Bronchial epithelial cell (primary cell): ENCODE measurements at regions not wholly inside any gene's neighbourhood (a gene's known extent, or its start where the extent isn't known, plus 50 kb on each side); places are given as distances from the start of the nearest gene placed in this dataset.

Experiments used
- DNase-seq: peaks from one replicate; pipeline ENCODE4 v3.0.0-alpha.2; 2010; ENCODE audit warnings: low read depth
- FAIRE-seq: peaks from 2 replicates; lab custom pipeline; 2011; peaks lifted over from hg19 to GRCh38; lab: Jason Lieb, UNC
- H3K27me3 ChIP-seq: 2 replicates; pipeline ENCODE4 v1.5.1; 2011; ENCODE audit warnings: low read length; ENCODE audit not compliant: control insufficient read depth, insufficient read depth
- H3K36me3 ChIP-seq: 2 replicates; pipeline ENCODE4 v1.5.1; 2011; ENCODE audit warnings: low read length; ENCODE audit not compliant: control insufficient read depth, insufficient read depth
- H3K4me3 ChIP-seq: 2 replicates; pipeline ENCODE4 v1.5.1; 2011; ENCODE audit warnings: mild to moderate bottlenecking, low read depth, low read length, control low read depth
- TF ChIP-seq, protein P1 (sequence below): IDR thresholded peaks from 2 replicates; pipeline ENCODE4 v1.5.1; 2011; ENCODE audit warnings: mild to moderate bottlenecking, moderate library complexity, low read length, control low read depth, inconsistent platforms; ENCODE audit not compliant: insufficient read depth, severe bottlenecking

DNA sequence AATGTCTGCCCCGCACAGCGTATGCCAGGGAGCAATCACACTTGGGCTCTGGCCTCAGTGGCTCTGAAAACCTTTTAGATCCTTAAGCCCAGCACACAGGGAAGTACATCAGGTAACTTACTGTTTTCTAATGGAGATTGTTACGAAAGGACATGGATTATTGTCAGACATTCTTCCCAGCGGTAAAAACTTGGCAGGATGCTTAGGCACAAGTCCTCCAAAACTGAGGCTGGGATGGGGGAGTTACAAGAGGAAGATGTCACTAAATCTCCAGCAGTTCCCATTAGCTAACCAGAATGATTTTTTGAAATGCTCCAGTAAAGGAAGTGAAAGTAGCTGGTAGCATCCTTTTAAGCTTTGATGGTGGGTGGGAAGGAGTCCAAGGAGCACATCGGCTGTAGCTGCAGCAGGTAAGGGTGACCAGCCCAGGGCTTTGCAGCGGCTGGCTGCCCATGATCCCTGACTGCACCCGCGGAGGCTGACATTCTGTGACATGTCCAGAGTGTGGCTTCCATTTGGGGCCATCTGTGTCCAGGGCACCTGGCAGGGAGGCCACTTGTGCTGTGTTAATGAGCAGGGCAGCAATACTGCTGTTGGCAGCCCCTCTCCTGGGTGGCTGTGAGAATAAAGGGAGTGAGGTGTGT lies 165.8 kb downstream of the GADD45G start:
- no peak for FAIRE-seq
- no peak for DNase-seq

DNA sequence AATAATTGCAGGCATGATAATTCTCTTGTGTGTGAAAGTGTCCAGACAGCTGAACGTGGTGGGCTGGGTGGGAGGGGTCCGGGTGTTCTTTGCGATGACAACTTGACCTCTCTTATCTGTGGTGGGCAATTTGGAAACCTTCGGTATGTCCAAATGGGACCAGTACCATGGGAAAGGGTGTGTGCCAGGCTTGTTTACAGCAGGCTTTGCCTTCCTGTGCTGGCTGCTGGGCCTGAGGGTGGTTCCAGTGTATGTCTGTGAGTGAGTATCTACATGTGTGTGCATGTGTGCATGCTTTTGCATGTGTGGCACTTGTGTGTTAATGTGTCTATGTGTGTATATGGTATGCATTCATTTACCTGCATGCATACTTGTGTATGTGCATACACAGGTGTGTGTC lies 166.4 kb downstream of the GADD45G start:
- no peak for FAIRE-seq
- DNase-seq, result no peak
- no peak overlapping the region for H3K4me3 ChIP-seq
- TF ChIP-seq, protein P1, sequence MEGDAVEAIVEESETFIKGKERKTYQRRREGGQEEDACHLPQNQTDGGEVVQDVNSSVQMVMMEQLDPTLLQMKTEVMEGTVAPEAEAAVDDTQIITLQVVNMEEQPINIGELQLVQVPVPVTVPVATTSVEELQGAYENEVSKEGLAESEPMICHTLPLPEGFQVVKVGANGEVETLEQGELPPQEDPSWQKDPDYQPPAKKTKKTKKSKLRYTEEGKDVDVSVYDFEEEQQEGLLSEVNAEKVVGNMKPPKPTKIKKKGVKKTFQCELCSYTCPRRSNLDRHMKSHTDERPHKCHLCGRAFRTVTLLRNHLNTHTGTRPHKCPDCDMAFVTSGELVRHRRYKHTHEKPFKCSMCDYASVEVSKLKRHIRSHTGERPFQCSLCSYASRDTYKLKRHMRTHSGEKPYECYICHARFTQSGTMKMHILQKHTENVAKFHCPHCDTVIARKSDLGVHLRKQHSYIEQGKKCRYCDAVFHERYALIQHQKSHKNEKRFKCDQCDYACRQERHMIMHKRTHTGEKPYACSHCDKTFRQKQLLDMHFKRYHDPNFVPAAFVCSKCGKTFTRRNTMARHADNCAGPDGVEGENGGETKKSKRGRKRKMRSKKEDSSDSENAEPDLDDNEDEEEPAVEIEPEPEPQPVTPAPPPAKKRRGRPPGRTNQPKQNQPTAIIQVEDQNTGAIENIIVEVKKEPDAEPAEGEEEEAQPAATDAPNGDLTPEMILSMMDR, result no peak
- no peaks in the 10 kb centered on the region for H3K36me3 ChIP-seq
- H3K27me3 ChIP-seq, result no peaks in the 10 kb centered on the region

More for the DNA sequence above, 165.8 kb downstream of the GADD45G start:
- H3K27me3 ChIP-seq, result no peaks in the 10 kb centered on the region
- no peak overlapping the region for H3K4me3 ChIP-seq
- TF ChIP-seq, protein P1, result no peak
- H3K36me3 ChIP-seq, result no peaks in the 10 kb centered on the region

DNA sequence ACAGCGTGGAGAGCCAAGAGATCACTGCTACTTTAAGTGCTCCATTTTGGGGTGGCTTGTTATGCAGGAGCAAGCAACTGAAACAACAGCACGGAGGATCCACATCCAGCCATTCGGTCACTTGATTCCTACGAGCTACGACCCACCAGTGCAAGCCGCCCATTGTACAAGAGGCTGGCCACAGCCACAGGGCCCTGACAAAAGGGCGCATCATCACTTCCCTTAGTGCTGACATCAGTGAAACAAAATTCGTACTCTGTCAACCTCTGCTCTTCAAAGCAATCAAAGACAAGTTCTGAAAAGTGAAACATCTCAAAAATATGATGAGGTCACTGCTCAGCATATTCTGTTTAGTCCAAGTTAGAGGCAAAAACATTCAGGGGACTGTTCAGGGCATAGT lies 168.4 kb downstream of the GADD45G start:
- no peak for FAIRE-seq
- no peak overlapping the region for H3K4me3 ChIP-seq
- DNase-seq, result peak; percentile 7
- H3K27me3 ChIP-seq, result no peaks in the 10 kb centered on the region
- TF ChIP-seq, protein P1, result no peak
- H3K36me3 ChIP-seq, result no peaks in the 10 kb centered on the region

DNA sequence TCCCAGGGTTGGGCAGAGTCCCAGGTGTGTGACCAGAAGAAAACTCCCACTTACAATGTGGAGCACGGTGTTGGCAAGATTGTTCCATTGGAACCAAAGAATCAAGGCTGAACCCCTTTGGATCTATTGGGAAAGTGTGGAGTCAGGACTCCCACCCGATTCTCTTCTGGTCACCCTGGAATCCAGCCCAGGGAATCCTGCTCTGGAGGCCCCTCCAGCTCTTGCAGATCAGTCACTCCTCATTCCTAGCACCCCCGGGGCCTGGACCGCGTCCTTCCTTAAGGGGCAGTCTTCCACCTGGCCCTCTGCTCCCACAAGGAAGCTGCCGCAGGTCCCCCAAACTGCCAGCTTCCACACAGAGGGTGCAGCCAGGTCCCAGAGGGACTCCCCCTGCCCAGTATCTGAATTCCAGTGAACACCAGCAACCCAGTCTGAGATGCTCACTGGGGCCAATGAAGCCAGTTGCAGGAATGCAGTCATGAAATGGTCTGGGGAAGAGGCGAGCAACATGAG lies 170.1 kb downstream of the GADD45G start:
- TF ChIP-seq, protein P1, result no peak
- H3K27me3 ChIP-seq, result no peaks in the 10 kb centered on the region
- H3K36me3 ChIP-seq, result no peaks in the 10 kb centered on the region
- DNase-seq (no peak), FAIRE-seq (no peak)
- H3K4me3 ChIP-seq, result no peak overlapping the region

DNA sequence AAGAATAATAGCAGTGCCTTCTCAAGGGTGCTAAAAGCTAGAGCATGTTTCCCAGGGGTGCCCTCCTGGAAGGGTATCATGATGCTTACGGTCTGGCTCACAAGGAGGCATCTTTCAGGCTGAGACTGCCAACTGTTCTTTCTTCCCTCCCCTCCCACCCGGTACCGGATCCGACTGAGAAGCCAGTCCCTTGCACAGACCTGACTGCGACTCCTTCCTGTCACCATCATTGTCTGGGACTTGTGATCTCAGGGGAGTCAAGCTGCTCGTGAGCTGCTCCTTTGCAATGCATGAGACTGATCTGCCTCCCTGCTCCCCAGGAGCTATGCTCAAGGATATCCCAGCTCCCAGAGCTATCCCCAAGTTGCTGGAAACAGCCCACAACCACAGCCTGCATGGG lies 170.8 kb downstream of the GADD45G start:
- Histone ChIP-seq H3K36me3 (no peaks in the 10 kb centered on the region), H3K27me3 (no peaks in the 10 kb centered on the region), H3K4me3 (no peak overlapping the region)
- peak; percentile 28 for FAIRE-seq
- TF ChIP-seq, protein P1, result no peak
- no peak for DNase-seq
